ENCODE measurements at regions not wholly inside any gene's neighbourhood (a gene's known extent, or its start where the extent isn't known, plus 50 kb on each side); places are given as distances from the start of the nearest gene placed in this dataset.
"Not testable (repeated sequence)": the region's sequence is repeated elsewhere in the genome, so short reads cannot be mapped to it uniquely, and the experiment has no call there.

- H3K4me3 Mint-ChIP-seq = no peak overlapping the region
- DNase-seq (ENCODE audit: low spot score in 2 of 2) (no peak), ATAC-seq (replicated peaks; ENCODE audit: extremely low read depth, poor library complexity, severe bottlenecking) (no peak)
- H3K27me3 Mint-ChIP-seq = peaks cover 32% of the 10 kb centered on the region
- no peaks in the 10 kb centered on the region for H3K36me3 Mint-ChIP-seq (ENCODE audit: insufficient read depth)
- H3K27ac Mint-ChIP-seq (ENCODE audit: low read depth) = no peak overlapping the region
- H3K4me1 Mint-ChIP-seq = no peaks in the 10 kb centered on the region
- H3K9me3 Mint-ChIP-seq = no peaks in the 10 kb centered on the region
Observed at GRCh38 chr15:100733101-100733842, 130.9 kb downstream of the ASB7 start.

- not testable (repeated sequence) for ATAC-seq (replicated peaks; ENCODE audit: extremely low read depth, poor library complexity, severe bottlenecking)
Observed at GRCh38 chr15:100733843-100734185, 131.4 kb downstream of the ASB7 start.

DNA sequence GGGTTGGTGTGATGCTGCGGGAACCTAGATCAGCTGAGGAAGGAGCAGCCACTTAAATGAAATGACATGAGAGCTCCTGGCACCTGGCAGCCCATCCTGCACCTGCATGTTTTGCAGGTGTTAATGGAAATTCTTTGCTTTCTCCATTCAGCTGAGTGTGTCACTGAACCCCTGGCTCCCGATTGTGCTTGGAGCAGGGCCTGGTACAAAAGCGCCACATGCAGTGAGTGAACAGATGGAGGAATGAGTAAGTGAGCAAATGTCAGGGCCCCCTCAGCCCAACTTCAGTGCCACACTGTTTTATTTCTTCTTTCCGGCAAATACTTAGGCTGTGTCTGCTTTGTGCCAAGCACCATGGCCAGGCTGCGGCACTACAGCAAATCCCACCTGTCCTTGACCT, 132.2 kb downstream of the ASB7 start:
- no peaks in the 10 kb centered on the region for H3K36me3 Mint-ChIP-seq (ENCODE audit: insufficient read depth)

More at GRCh38 chr15:100733843-100734185, 131.4 kb downstream of the ASB7 start:
- not testable (repeated sequence) for H3K36me3 Mint-ChIP-seq (ENCODE audit: insufficient read depth); H3K4me1 Mint-ChIP-seq; H3K9me3 Mint-ChIP-seq; H3K27ac Mint-ChIP-seq (ENCODE audit: low read depth); H3K4me3 Mint-ChIP-seq; DNase-seq (ENCODE audit: low spot score in 2 of 2)
- H3K27me3 Mint-ChIP-seq = peaks cover 32% of the 10 kb centered on the region

GRCh38 chr15:100735129-100736053, 133.0 kb downstream of the ASB7 start:
- no peaks in the 10 kb centered on the region for H3K9me3 Mint-ChIP-seq
- H3K4me1 Mint-ChIP-seq = no peaks in the 10 kb centered on the region
- H3K4me3 Mint-ChIP-seq = no peak overlapping the region
- ATAC-seq (replicated peaks; ENCODE audit: extremely low read depth, poor library complexity, severe bottlenecking) = no peak
- no peak for DNase-seq (ENCODE audit: low spot score in 2 of 2)
- peaks cover 32% of the 10 kb centered on the region for H3K27me3 Mint-ChIP-seq
- no peaks in the 10 kb centered on the region for H3K36me3 Mint-ChIP-seq (ENCODE audit: insufficient read depth)
- H3K27ac Mint-ChIP-seq (ENCODE audit: low read depth) = no peak overlapping the region

More for the DNA sequence above, 132.2 kb downstream of the ASB7 start:
- no peak for DNase-seq (ENCODE audit: low spot score in 2 of 2)
- Mint-ChIP-seq H3K4me3 (no peak overlapping the region), H3K4me1 (no peaks in the 10 kb centered on the region), H3K27ac (ENCODE audit: low read depth) (no peak overlapping the region), H3K27me3 (peaks cover 32% of the 10 kb centered on the region), H3K9me3 (no peaks in the 10 kb centered on the region)
- no peak for ATAC-seq (replicated peaks; ENCODE audit: extremely low read depth, poor library complexity, severe bottlenecking)

DNA sequence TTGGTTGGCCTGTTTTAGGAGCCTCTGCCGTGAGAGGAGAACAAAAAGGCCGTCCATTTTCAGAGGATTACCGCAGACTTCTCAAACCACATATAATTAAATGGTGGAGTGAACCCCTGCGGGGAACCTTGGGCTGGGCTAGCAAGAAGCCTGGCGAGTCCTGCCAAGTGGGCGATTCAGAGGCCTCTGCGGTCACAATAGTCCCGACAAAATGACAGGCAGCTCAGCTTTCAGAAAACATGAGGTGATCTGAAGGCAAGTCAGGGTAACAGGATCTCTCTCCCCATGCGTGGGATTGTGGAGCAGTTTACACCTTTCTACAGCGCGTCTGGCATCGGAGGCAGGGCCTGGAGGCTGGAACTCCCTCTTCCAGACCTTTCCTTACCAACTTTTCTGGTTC, 134.8 kb downstream of the ASB7 start:
- H3K36me3 Mint-ChIP-seq (ENCODE audit: insufficient read depth) = no peaks in the 10 kb centered on the region
- ATAC-seq (replicated peaks; ENCODE audit: extremely low read depth, poor library complexity, severe bottlenecking) = no peak
- H3K4me3 Mint-ChIP-seq = no peak overlapping the region
- DNase-seq (ENCODE audit: low spot score in 2 of 2) = no peak
- H3K9me3 Mint-ChIP-seq = no peaks in the 10 kb centered on the region
- no peaks in the 10 kb centered on the region for H3K4me1 Mint-ChIP-seq
- H3K27ac Mint-ChIP-seq (ENCODE audit: low read depth) = no peak overlapping the region
- H3K27me3 Mint-ChIP-seq = peaks cover 18% of the 10 kb centered on the region

DNA sequence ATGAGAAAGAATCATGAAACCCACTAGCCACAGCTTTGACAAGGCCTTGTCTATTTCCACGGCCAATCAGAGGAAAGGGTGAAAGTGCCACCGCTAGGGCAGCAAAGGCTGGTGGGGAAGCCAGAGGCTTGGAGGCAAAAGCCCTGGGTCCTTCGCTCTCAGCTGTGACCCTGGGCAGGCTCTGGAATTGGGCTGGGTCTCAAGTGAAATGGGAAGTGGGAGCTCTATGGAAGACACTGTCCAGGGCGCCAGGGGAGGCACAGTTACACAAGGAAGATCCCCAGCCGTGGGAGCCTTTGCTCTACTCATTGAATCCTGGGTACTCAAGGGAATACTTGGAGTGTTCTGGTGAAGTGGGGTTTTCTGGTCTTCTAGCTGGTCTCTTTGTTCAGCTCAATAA, 136.2 kb downstream of the ASB7 start:
- no peak for ATAC-seq (replicated peaks; ENCODE audit: extremely low read depth, poor library complexity, severe bottlenecking)
- H3K4me1 Mint-ChIP-seq = no peaks in the 10 kb centered on the region
- peaks cover 21% of the 10 kb centered on the region for H3K27me3 Mint-ChIP-seq
- DNase-seq (ENCODE audit: low spot score in 2 of 2) = no peak
- no peaks in the 10 kb centered on the region for H3K9me3 Mint-ChIP-seq
- no peaks in the 10 kb centered on the region for H3K36me3 Mint-ChIP-seq (ENCODE audit: insufficient read depth)
- H3K4me3 Mint-ChIP-seq = no peak overlapping the region
- H3K27ac Mint-ChIP-seq (ENCODE audit: low read depth) = no peak overlapping the region

- Mint-ChIP-seq H3K9me3 (no peaks in the 10 kb centered on the region), H3K4me3 (no peak overlapping the region)
- ATAC-seq (replicated peaks; ENCODE audit: extremely low read depth, poor library complexity, severe bottlenecking) = no peak
Observed at GRCh38 chr15:100740138-100740537, 137.7 kb downstream of the ASB7 start.

DNA sequence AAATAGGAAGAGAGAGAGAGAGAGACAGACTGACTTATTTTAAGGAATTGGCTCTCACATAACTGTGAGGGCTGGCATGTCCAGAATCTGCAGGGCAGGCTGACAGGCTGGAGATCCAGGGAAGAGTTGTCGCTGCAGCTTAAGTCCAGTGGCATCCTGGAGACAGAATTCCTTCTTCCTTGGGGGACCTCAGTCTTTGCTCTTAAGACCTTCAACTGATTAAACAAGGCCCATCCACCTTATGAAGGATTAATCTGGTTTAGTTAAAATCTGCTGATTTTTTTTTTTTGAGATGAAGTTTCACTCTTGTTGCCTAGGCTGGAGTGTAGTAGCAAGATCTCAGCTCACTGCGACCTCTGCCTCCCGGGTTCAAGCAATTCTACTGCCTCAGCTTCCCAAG, 128.0 kb upstream of the ALDH1A3 start:
- no peak for DNase-seq (ENCODE audit: low spot score in 2 of 2)
- H3K4me3 Mint-ChIP-seq = no peak overlapping the region
- peaks cover 13% of the 10 kb centered on the region for H3K9me3 Mint-ChIP-seq
- peaks cover 76% of the 10 kb centered on the region for H3K27me3 Mint-ChIP-seq
- no peak overlapping the region for H3K27ac Mint-ChIP-seq (ENCODE audit: low read depth)
- H3K4me1 Mint-ChIP-seq = no peaks in the 10 kb centered on the region
- no peaks in the 10 kb centered on the region for H3K36me3 Mint-ChIP-seq (ENCODE audit: insufficient read depth)
- ATAC-seq (replicated peaks; ENCODE audit: extremely low read depth, poor library complexity, severe bottlenecking) = no peak

More at GRCh38 chr15:100740138-100740537, 137.7 kb downstream of the ASB7 start:
- Mint-ChIP-seq H3K27me3 (peaks cover 27% of the 10 kb centered on the region), H3K36me3 (ENCODE audit: insufficient read depth) (no peaks in the 10 kb centered on the region), H3K4me1 (no peaks in the 10 kb centered on the region), H3K27ac (ENCODE audit: low read depth) (no peak overlapping the region)
- no peak for DNase-seq (ENCODE audit: low spot score in 2 of 2)

DNA sequence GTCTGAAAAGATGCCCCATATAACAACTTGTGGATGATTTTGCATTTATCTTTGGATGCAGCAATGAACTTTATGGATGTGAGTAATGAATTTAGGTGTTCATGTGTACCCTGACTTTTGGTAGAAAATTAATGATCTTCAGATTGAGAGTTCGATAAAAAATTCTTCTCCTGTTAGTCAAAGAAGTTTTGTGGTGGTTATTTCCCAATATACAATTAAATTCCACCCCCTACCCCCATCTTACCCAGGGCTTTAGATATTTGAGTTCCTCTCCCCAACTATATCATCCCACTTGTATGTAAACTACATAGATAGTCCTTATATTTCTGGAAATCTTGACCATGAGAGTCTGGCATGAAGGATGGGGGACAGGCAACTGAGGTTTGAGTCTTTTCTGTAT, 126.1 kb upstream of the ALDH1A3 start:
- no peak for ATAC-seq (replicated peaks; ENCODE audit: extremely low read depth, poor library complexity, severe bottlenecking)
- no peak overlapping the region for H3K4me3 Mint-ChIP-seq
- no peak overlapping the region for H3K27ac Mint-ChIP-seq (ENCODE audit: low read depth)
- no peaks in the 10 kb centered on the region for H3K9me3 Mint-ChIP-seq
- no peaks in the 10 kb centered on the region for H3K36me3 Mint-ChIP-seq (ENCODE audit: insufficient read depth)
- H3K4me1 Mint-ChIP-seq = no peaks in the 10 kb centered on the region
- H3K27me3 Mint-ChIP-seq = peaks cover 70% of the 10 kb centered on the region
- DNase-seq (ENCODE audit: low spot score in 2 of 2) = no peak

DNA sequence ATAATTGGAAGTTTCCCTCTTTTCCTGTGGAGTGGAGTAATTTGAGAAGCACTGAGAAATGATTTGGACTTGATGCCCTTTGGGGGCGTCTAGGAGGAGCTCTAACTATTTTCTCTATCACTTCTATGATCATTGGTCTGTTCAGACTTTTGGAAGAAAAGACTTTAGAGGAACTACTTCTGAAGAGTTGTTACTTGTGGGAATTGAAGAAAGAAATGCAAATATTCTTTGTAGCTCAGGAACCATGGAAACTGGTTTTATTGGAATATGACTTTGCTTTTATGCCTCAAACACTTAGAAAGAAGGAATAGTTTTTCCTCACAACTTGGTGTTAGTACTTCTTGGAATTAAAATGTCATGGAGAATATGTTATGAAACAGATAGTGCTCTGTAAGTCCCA, 122.0 kb upstream of the ALDH1A3 start:
- no peak overlapping the region for H3K27ac Mint-ChIP-seq (ENCODE audit: low read depth)
- H3K4me3 Mint-ChIP-seq = no peak overlapping the region
- DNase-seq (ENCODE audit: low spot score in 2 of 2) = no peak
- no peak for ATAC-seq (replicated peaks; ENCODE audit: extremely low read depth, poor library complexity, severe bottlenecking)
- peaks cover 78% of the 10 kb centered on the region for H3K27me3 Mint-ChIP-seq
- no peaks in the 10 kb centered on the region for H3K4me1 Mint-ChIP-seq
- H3K36me3 Mint-ChIP-seq (ENCODE audit: insufficient read depth) = no peaks in the 10 kb centered on the region
- H3K9me3 Mint-ChIP-seq = no peaks in the 10 kb centered on the region

DNA sequence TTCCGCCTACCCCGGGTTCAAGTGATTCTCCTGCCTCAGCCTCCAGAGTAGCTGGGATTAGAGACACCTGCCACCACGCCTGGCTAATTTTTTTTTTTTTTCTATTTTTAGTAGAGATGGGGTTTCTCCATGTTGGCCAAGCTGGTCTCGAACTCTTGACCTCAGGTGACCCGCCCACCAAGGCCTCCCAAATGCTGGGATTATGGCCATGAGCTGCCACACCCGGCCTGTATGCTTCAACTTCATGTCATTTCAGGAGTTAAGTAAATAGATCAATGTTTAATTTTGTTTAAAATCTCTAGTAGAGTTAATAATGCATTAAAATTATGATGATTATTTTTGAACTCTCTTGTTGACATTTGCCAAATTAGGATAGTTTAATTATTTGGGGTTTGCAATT, 121.1 kb upstream of the ALDH1A3 start:
- H3K36me3 Mint-ChIP-seq (ENCODE audit: insufficient read depth) = no peaks in the 10 kb centered on the region
- H3K9me3 Mint-ChIP-seq = no peaks in the 10 kb centered on the region
- H3K27ac Mint-ChIP-seq (ENCODE audit: low read depth) = no peak overlapping the region
- DNase-seq (ENCODE audit: low spot score in 2 of 2) (no peak), ATAC-seq (replicated peaks; ENCODE audit: extremely low read depth, poor library complexity, severe bottlenecking) (no peak)
- no peaks in the 10 kb centered on the region for H3K4me1 Mint-ChIP-seq
- H3K27me3 Mint-ChIP-seq = peaks cover 77% of the 10 kb centered on the region
- H3K4me3 Mint-ChIP-seq = no peak overlapping the region

GRCh38 chr15:100759106-100759505, 120.5 kb upstream of the ALDH1A3 start:
- Mint-ChIP-seq H3K27me3 (peaks cover 75% of the 10 kb centered on the region), H3K27ac (ENCODE audit: low read depth) (no peak overlapping the region), H3K9me3 (no peaks in the 10 kb centered on the region), H3K36me3 (ENCODE audit: insufficient read depth) (no peaks in the 10 kb centered on the region), H3K4me1 (no peaks in the 10 kb centered on the region), H3K4me3 (no peak overlapping the region)
- DNase-seq (ENCODE audit: low spot score in 2 of 2) = no peak
- ATAC-seq (replicated peaks; ENCODE audit: extremely low read depth, poor library complexity, severe bottlenecking) = no peak

All from central memory CD8-positive, alpha-beta T cell (primary cell).